HL-60 (cell line): ENCODE measurements at regions not wholly inside any gene's neighbourhood (a gene's known extent, or its start where the extent isn't known, plus 50 kb on each side); places are given as distances from the start of the nearest gene placed in this dataset.

Experiments used
- DNase-seq, 2 experiments: peaks; one replicate each; pipeline ENCODE4 v3.0.0-alpha.2; 2010 to 2020; ENCODE audit warnings: low read depth in 1 of 2, low spot score in 1 of 2
- H3K27ac ChIP-seq: fragments of 250-450 bp; sonication (Bioruptor Pico); replicated peaks from 2 replicates; pipeline ENCODE4 v1.5.1; 2020; ENCODE audit warnings: mild to moderate bottlenecking, moderate library complexity
- H3K27me3 ChIP-seq: fragments of 250-450 bp; sonication (Bioruptor Pico); 2 replicates; pipeline ENCODE4 v1.5.1; 2021; ENCODE audit warnings: mild to moderate bottlenecking, moderate library complexity; ENCODE audit not compliant: insufficient read depth, poor library complexity, severe bottlenecking
- H3K4me3 ChIP-seq: replicated peaks from 2 replicates; pipeline ENCODE4 v1.5.1; 2011; ENCODE audit warnings: mild to moderate bottlenecking, control low read depth, low read length; ENCODE audit not compliant: insufficient read depth
- CTCF ChIP-seq: IDR thresholded peaks from one replicate; pipeline ENCODE4 v1.5.1; 2011; ENCODE audit warnings: low read length, control low read depth, inconsistent platforms; ENCODE audit not compliant: insufficient read depth
- GABPA ChIP-seq: IDR thresholded peaks from 2 replicates; pipeline ENCODE4 v1.6.1; 2012; ENCODE audit warnings: low read depth
- POLR2AphosphoS5 ChIP-seq: IDR thresholded peaks from 2 replicates; pipeline ENCODE4 v1.6.1; 2012; ENCODE audit warnings: low read depth
- REST ChIP-seq: IDR thresholded peaks from 2 replicates; pipeline ENCODE4 v1.6.1; 2012; ENCODE audit warnings: low read depth; ENCODE audit not compliant: insufficient replicate concordance
- SPI1 ChIP-seq: IDR thresholded peaks from 2 replicates; pipeline ENCODE4 v1.6.1; 2012; ENCODE audit warnings: low read depth, mild to moderate bottlenecking, borderline replicate concordance

DNA sequence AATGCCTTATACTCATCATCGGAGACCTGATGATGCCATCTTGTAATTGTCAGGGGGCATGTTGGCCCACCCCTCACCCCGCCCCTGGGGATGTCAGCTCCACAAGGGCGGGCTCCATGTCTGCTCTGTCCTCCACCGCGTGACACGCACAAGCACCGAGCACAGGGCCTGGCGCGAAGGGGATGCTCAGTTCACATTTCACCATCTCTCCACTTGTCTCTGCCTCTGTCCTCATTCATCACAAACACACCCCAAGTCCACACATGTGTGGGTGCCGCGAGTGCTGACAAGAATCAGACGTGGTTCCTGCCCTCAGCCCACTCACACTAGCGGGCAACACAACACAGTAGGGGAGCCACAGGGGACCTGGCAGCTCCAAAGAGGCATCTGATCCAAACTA is 151.2 kb upstream of the PTPN1 start:
- Histone ChIP-seq H3K4me3 (no peak overlapping the region), H3K27me3 (no peaks in the 10 kb centered on the region), H3K27ac (no peak overlapping the region)
- TF ChIP-seq POLR2AphosphoS5, result no peak
- TF ChIP-seq GABPA, result no peak
- TF ChIP-seq REST, result no peak
- no peak for TF ChIP-seq CTCF
- no peak for TF ChIP-seq SPI1
- no peak for DNase-seq

- no peaks in the 10 kb centered on the region for H3K27me3 ChIP-seq
- TF ChIP-seq GABPA (no peak), POLR2AphosphoS5 (no peak), CTCF (no peak), SPI1 (no peak), REST (no peak)
- no peak for DNase-seq
- no peak overlapping the region for H3K4me3 ChIP-seq
- no peak overlapping the region for H3K27ac ChIP-seq
Observed at GRCh38 chr20:50359607-50360217, 150.5 kb upstream of the PTPN1 start.

GRCh38 chr20:50360218-50360672 is 149.9 kb upstream of the PTPN1 start:
- no peaks in the 10 kb centered on the region for H3K27me3 ChIP-seq
- TF ChIP-seq GABPA (no peak), SPI1 (no peak), POLR2AphosphoS5 (no peak), CTCF (no peak), REST (no peak)
- no peak overlapping the region for H3K27ac ChIP-seq
- no peak overlapping the region for H3K4me3 ChIP-seq
- no peak for DNase-seq
